ENCODE measurements at regions not wholly inside any gene's neighbourhood (a gene's known extent, or its start where the extent isn't known, plus 50 kb on each side); places are given as distances from the start of the nearest gene placed in this dataset.
"Not testable (repeated sequence)": the region's sequence is repeated elsewhere in the genome, so short reads cannot be mapped to it uniquely, and the experiment has no call there.

- DNase-seq (ENCODE audit: low read depth in 2 of 2) = no peak
- H3K4me3 ChIP-seq (replicated peaks in 1 of 2; ENCODE audit: low read depth in 2 of 2, low read length in 2 of 2) = no peak overlapping the region
- TF ChIP-seq CTCF (IDR thresholded peaks at IDR 0.05; ENCODE audit: low read depth, low read length) = no peak
These were observed 253.0 kb upstream of the NSMCE3 start for GRCh38 chr15:29522373-29523276.

GRCh38 chr15:29518442-29518841 is 248.8 kb upstream of the NSMCE3 start:
- DNase-seq (ENCODE audit: low read depth in 2 of 2) = no peak
- no peak for TF ChIP-seq CTCF (IDR thresholded peaks at IDR 0.05; ENCODE audit: low read depth, low read length)
- no peak overlapping the region for H3K4me3 ChIP-seq (replicated peaks in 1 of 2; ENCODE audit: low read depth in 2 of 2, low read length in 2 of 2)

GRCh38 chr15:29517829-29518228 is 248.2 kb upstream of the NSMCE3 start:
- DNase-seq (ENCODE audit: low read depth in 2 of 2) = no peak
- no peak for TF ChIP-seq CTCF (IDR thresholded peaks at IDR 0.05; ENCODE audit: low read depth, low read length)
- no peak overlapping the region for H3K4me3 ChIP-seq (replicated peaks in 1 of 2; ENCODE audit: low read depth in 2 of 2, low read length in 2 of 2)

GRCh38 chr15:29516929-29517328 is 247.3 kb upstream of the NSMCE3 start:
- DNase-seq (ENCODE audit: low read depth in 2 of 2) = no peak
- TF ChIP-seq CTCF (IDR thresholded peaks at IDR 0.05; ENCODE audit: low read depth, low read length) = no peak
- no peak overlapping the region for H3K4me3 ChIP-seq (replicated peaks in 1 of 2; ENCODE audit: low read depth in 2 of 2, low read length in 2 of 2)

GRCh38 chr15:29514926-29515325 is 245.3 kb upstream of the NSMCE3 start:
- no peak for DNase-seq (ENCODE audit: low read depth in 2 of 2)
- no peak for TF ChIP-seq CTCF (IDR thresholded peaks at IDR 0.05; ENCODE audit: low read depth, low read length)
- H3K4me3 ChIP-seq (replicated peaks in 1 of 2; ENCODE audit: low read depth in 2 of 2, low read length in 2 of 2) = no peak overlapping the region

- TF ChIP-seq CTCF (IDR thresholded peaks at IDR 0.05; ENCODE audit: low read depth, low read length) = no peak
- no peak overlapping the region for H3K4me3 ChIP-seq (replicated peaks in 1 of 2; ENCODE audit: low read depth in 2 of 2, low read length in 2 of 2)
- no peak for DNase-seq (ENCODE audit: low read depth in 2 of 2)
These were observed 242.0 kb upstream of the NSMCE3 start for GRCh38 chr15:29511663-29512062.

- not testable (repeated sequence) for DNase-seq (ENCODE audit: low read depth in 2 of 2); H3K4me3 ChIP-seq (replicated peaks in 1 of 2; ENCODE audit: low read depth in 2 of 2, low read length in 2 of 2)
These were observed 235.9 kb upstream of the NSMCE3 start for GRCh38 chr15:29505535-29505934.

Measured in cardiac fibroblast (primary cell).